H1 (cell line): ENCODE measurements at regions not wholly inside any gene's neighbourhood (a gene's known extent, or its start where the extent isn't known, plus 50 kb on each side); places are given as distances from the start of the nearest gene placed in this dataset.

Experiments used
- CTCF ChIA-PET: fragments of 300-600 bp; sonication (Branson Sonifier 250); formaldehyde crosslinking; loops from one replicate; lab custom pipeline; 2021; ENCODE audit not compliant: partially characterized antibody; lab: Charles Lee
- POLR2A ChIA-PET: fragments of 300-600 bp; sonication (Branson Sonifier 250); formaldehyde crosslinking; loops from one replicate; lab custom pipeline; 2021; ENCODE audit warnings: inconsistent platforms; ENCODE audit not compliant: partially characterized antibody; lab: Charles Lee
- DNase-seq, 2 experiments: peaks; one replicate each; pipeline versions ENCODE4 v3.0.0 to v3.0.0-alpha.2; 2010 to 2022; ENCODE audit warnings: low spot score in 2 of 2, low read depth in 1 of 2, mixed read lengths in 1 of 2
- FAIRE-seq: peaks from 2 replicates; lab custom pipeline; 2011; peaks lifted over from hg19 to GRCh38; lab: Jason Lieb, UNC
- H2AFZ ChIP-seq: 2 replicates; pipeline ENCODE4 v1.8.1; 2012; ENCODE audit warnings: low read length, inconsistent platforms
- H2AK5ac ChIP-seq: 2 replicates; pipeline ENCODE4 v1.6.1; 2013; ENCODE audit warnings: low read depth, low read length
- H2BK120ac ChIP-seq: replicated peaks from 2 replicates; pipeline ENCODE3; 2013; ENCODE audit warnings: low read depth, low read length, inconsistent platforms
- H2BK12ac ChIP-seq: 2 replicates; pipeline ENCODE4 v1.6.1; 2013; ENCODE audit warnings: low read depth, low read length
- H2BK15ac ChIP-seq: 2 replicates; pipeline ENCODE4 v1.6.1; 2013; ENCODE audit warnings: low read length
- H2BK20ac ChIP-seq: 2 replicates; pipeline ENCODE4 v1.6.1; 2013; ENCODE audit warnings: low read length
- H2BK5ac ChIP-seq: 2 replicates; pipeline ENCODE4 v1.6.1; 2013; ENCODE audit warnings: low read depth, low read length
- H3K14ac ChIP-seq: 2 replicates; pipeline ENCODE4 v1.6.1; 2013; ENCODE audit warnings: inconsistent platforms; ENCODE audit not compliant: insufficient read length
- H3K18ac ChIP-seq: 2 replicates; pipeline ENCODE4 v1.6.1; 2013; ENCODE audit warnings: low read length; ENCODE audit errors: extremely low read depth
- H3K23ac ChIP-seq: 2 replicates; pipeline ENCODE4 v1.6.1; 2013; ENCODE audit warnings: inconsistent platforms; ENCODE audit not compliant: insufficient read length
- H3K23me2 ChIP-seq: 2 replicates; pipeline ENCODE4 v1.6.1; 2013; ENCODE audit warnings: low read depth, low read length
- H3K27ac ChIP-seq: 2 replicates; pipeline ENCODE4 v1.6.1; 2011; ENCODE audit warnings: low read depth, low read length, inconsistent platforms
- H3K27me3 ChIP-seq, 4 experiments: replicated peaks in 1 of 4; 1 replicate in 1 of 4; 2 replicates in 3 of 4; pipeline versions ENCODE4 v1.6.1 to v1.8.1; 2011 to 2013; ENCODE audit warnings: low read length in 3 of 4, mild to moderate bottlenecking in 3 of 4, inconsistent platforms in 2 of 4, mixed read lengths in 2 of 4, moderate library complexity in 1 of 4; ENCODE audit not compliant: control insufficient read depth in 3 of 4, insufficient read depth in 3 of 4; ENCODE audit errors: extremely low read depth in 1 of 4
- H3K36me3 ChIP-seq, 4 experiments: 2 replicates each; pipeline versions ENCODE4 v1.6.1 to v1.8.1; 2011 to 2013; ENCODE audit warnings: mild to moderate bottlenecking in 4 of 4, low read length in 3 of 4, moderate library complexity in 2 of 4, control low read depth in 1 of 4, inconsistent platforms in 1 of 4; ENCODE audit not compliant: insufficient read depth in 4 of 4, control insufficient read depth in 2 of 4
- H3K4ac ChIP-seq: replicated peaks from 2 replicates; pipeline ENCODE3; 2013; ENCODE audit warnings: low read length, low read depth, mixed read lengths, inconsistent platforms; ENCODE audit not compliant: insufficient read length
- H3K4me1 ChIP-seq, 4 experiments: replicated peaks in 1 of 4; 1 replicate in 1 of 4; 2 replicates in 3 of 4; pipeline versions ENCODE4 v1.6.1 to v1.8.1; 2011 to 2013; ENCODE audit warnings: low read length in 3 of 4, inconsistent platforms in 2 of 4, mixed read lengths in 1 of 4; ENCODE audit not compliant: insufficient read depth in 4 of 4, control insufficient read depth in 3 of 4
- H3K4me2 ChIP-seq, 2 experiments: 2 replicates each; pipeline versions ENCODE4 v1.6.1 to v1.8.1; 2011 to 2013; ENCODE audit warnings: low read depth in 2 of 2, low read length in 2 of 2, control low read depth in 1 of 2, inconsistent platforms in 1 of 2, mild to moderate bottlenecking in 1 of 2; ENCODE audit not compliant: insufficient read depth in 1 of 2
- H3K4me3 ChIP-seq, 4 experiments: fragments of 200-600, 300-600 bp in 1 of 4; sonication (generic), shearing (Covaris generic), sonication (Bioruptor Twin) in 1 of 4; 2 replicates each; pipeline versions ENCODE4 v1.5.1 to v1.8.1; 2011 to 2016; ENCODE audit warnings: low read length in 4 of 4, low read depth in 3 of 4, control low read depth in 2 of 4, inconsistent platforms in 2 of 4, mild to moderate bottlenecking in 2 of 4, mixed read lengths in 1 of 4, moderate library complexity in 1 of 4; ENCODE audit not compliant: insufficient read depth in 2 of 4; ENCODE audit errors: extremely low read depth in 1 of 4
- H3K56ac ChIP-seq: replicated peaks from 2 replicates; pipeline ENCODE3; 2013; ENCODE audit warnings: low read depth, mild to moderate bottlenecking, mixed read lengths, low read length, inconsistent platforms; ENCODE audit not compliant: insufficient read length
- H3K79me1 ChIP-seq: 2 replicates; pipeline ENCODE4 v1.6.1; 2013; ENCODE audit warnings: low read depth, low read length, control low read depth
- H3K79me2 ChIP-seq, 2 experiments: 2 replicates each; pipeline versions ENCODE4 v1.6.1 to v1.8.1; 2012 to 2013; ENCODE audit warnings: low read length in 2 of 2, mild to moderate bottlenecking in 2 of 2, inconsistent platforms in 1 of 2; ENCODE audit not compliant: insufficient read depth in 2 of 2, control insufficient read depth in 1 of 2
- H3K9ac ChIP-seq, 4 experiments: replicated peaks in 1 of 4; 1 replicate in 1 of 4; 2 replicates in 3 of 4; pipeline versions ENCODE4 v1.6.1 to v1.8.1; 2011 to 2013; ENCODE audit warnings: low read depth in 3 of 4, low read length in 3 of 4, control low read depth in 2 of 4, mild to moderate bottlenecking in 2 of 4, moderate library complexity in 2 of 4, inconsistent platforms in 1 of 4; ENCODE audit errors: extremely low read depth in 1 of 4
- H3K9me3 ChIP-seq, 2 experiments: 2 replicates each; pipeline versions ENCODE4 v1.6.1 to v1.8.1; 2012 to 2013; ENCODE audit warnings: mild to moderate bottlenecking in 2 of 2, moderate library complexity in 2 of 2, control low read depth in 1 of 2, inconsistent platforms in 1 of 2, low read depth in 1 of 2, low read length in 1 of 2, mixed read lengths in 1 of 2; ENCODE audit not compliant: insufficient read depth in 2 of 2
- H4K20me1 ChIP-seq, 2 experiments: replicated peaks in 1 of 2; 2 replicates each; pipeline versions ENCODE3 to v1.8.1; 2011 to 2013; ENCODE audit warnings: inconsistent platforms in 2 of 2, low read length in 2 of 2, mild to moderate bottlenecking in 1 of 2; ENCODE audit not compliant: insufficient read depth in 2 of 2, control insufficient read depth in 1 of 2
- H4K5ac ChIP-seq: 2 replicates; pipeline ENCODE4 v1.6.1; 2013; ENCODE audit warnings: low read length, low read depth, mixed read lengths, inconsistent platforms; ENCODE audit not compliant: insufficient read length
- H4K8ac ChIP-seq: 2 replicates; pipeline ENCODE4 v1.8.0; 2013; ENCODE audit warnings: mild to moderate bottlenecking, moderate library complexity, low read length, inconsistent platforms; ENCODE audit not compliant: insufficient read depth; ENCODE audit errors: extremely low read depth
- H4K91ac ChIP-seq: replicated peaks from 2 replicates; pipeline ENCODE3; 2013; ENCODE audit warnings: low read length, mixed read lengths, inconsistent platforms; ENCODE audit not compliant: insufficient read length
- BCL11A ChIP-seq, 2 experiments: IDR thresholded peaks; one replicate each; pipeline ENCODE4 v1.6.1; 2011; ENCODE audit warnings: low read depth in 2 of 2, low read length in 2 of 2, mild to moderate bottlenecking in 2 of 2
- CTCF ChIP-seq, 3 experiments: IDR thresholded peaks; 1 replicate in 2 of 3; 2 replicates in 1 of 3; pipeline versions ENCODE4 v1.5.1 to v1.6.1; 2011; ENCODE audit warnings: low read length in 3 of 3, mild to moderate bottlenecking in 3 of 3, inconsistent platforms in 2 of 3, low read depth in 1 of 3, moderate library complexity in 1 of 3; ENCODE audit not compliant: insufficient read depth in 1 of 3; ENCODE audit errors: control extremely low read depth in 1 of 3
- RAD21 ChIP-seq, 2 experiments: IDR thresholded peaks in 1 of 2; conservative IDR thresholded peaks in 1 of 2; 2 replicates each; pipeline ENCODE4 v1.6.1; 2011; ENCODE audit warnings: low read depth in 2 of 2, low read length in 2 of 2, improper control_type of control experiment in 1 of 2, inconsistent platforms in 1 of 2, mild to moderate bottlenecking in 1 of 2, moderate library complexity in 1 of 2
- WGBS, 2 experiments: shearing (Covaris generic) in 1 of 2; methylation state at CpG; one replicate each; pipeline versions ENCODE4 v1.1.6 to v1.1.7; 2013 to 2015; ENCODE audit warnings: low lambda C conversion rate in 2 of 2, mixed read lengths in 2 of 2, inconsistent platforms in 1 of 2, low coverage in 1 of 2, missing lambda C conversion rate in 1 of 2; ENCODE audit not compliant: insufficient replicate concordance in 2 of 2, insufficient coverage in 1 of 2, insufficient read length in 1 of 2; ENCODE audit errors: extremely low coverage in 1 of 2, missing lambda C conversion rate in 1 of 2; 5-methylcytosine and 5-hydroxymethylcytosine counted together

GRCh38 chr5:135255461-135256178 is 143.4 kb downstream of the MACROH2A1 start:
- Histone ChIP-seq H4K8ac (no peak overlapping the region), H3K27ac (no peak overlapping the region), H2AK5ac (no peak overlapping the region), H3K27me3 (no peaks in the 10 kb centered on the region), H3K79me1 (no peaks in the 10 kb centered on the region), H2BK5ac (no peak overlapping the region), H3K36me3 (no peaks in the 10 kb centered on the region), H3K56ac (no peak overlapping the region), H4K91ac (no peak overlapping the region), H3K4me2 (no peak overlapping the region), H3K4ac (no peak overlapping the region), H3K23ac (no peak overlapping the region), H3K4me3 (no peak overlapping the region), H3K18ac (no peak overlapping the region), H3K9me3 (no peaks in the 10 kb centered on the region), H3K23me2 (no peaks in the 10 kb centered on the region), H2BK15ac (no peak overlapping the region), H4K20me1 (no peaks in the 10 kb centered on the region), H3K4me1 (no peaks in the 10 kb centered on the region), H3K9ac (no peak overlapping the region; a peak in 1 of 7 replicates), H3K14ac (no peak overlapping the region), H2AFZ (no peak overlapping the region), H2BK120ac (no peak overlapping the region), H2BK20ac (no peak overlapping the region), H2BK12ac (no peak overlapping the region), H4K5ac (no peak overlapping the region), H3K79me2 (no peaks in the 10 kb centered on the region)
- CTCF ChIA-PET, result interaction anchor here (1.3 to 2.9 kb wide), 2 partner anchors 9 kb away, joined by 3 to 10 read pairs; no protein-coding TSS in a partner anchor
- DNase-seq, result peak in 1 of 2 experiments; percentile 29
- TF ChIP-seq BCL11A (IDR thresholded peaks at IDR 0.05; ENCODE audit: low read depth in 2 of 2, low read length in 2 of 2), result no peak
- peak in 1 of 3 experiments; percentile 12; a peak in 1 of 4 replicates for TF ChIP-seq CTCF (IDR thresholded peaks at IDR 0.05; ENCODE audit: control extremely low read depth in 1 of 3, insufficient read depth in 1 of 3, low read depth in 1 of 3, low read length in 3 of 3)
- TF ChIP-seq RAD21 (IDR thresholded peaks at IDR 0.05 in 1 of 2, conservative IDR thresholded peaks at IDR 0.05 in 1 of 2; ENCODE audit: low read depth in 2 of 2, low read length in 2 of 2), result peak; percentile 37 to 53
- FAIRE-seq, result no peak
- 97% methylated on average over 4 of the region's 4 CpGs; no CpG with 5 or more reads in 1 of the 2 experiments for WGBS, 2 experiments
- POLR2A ChIA-PET, result interaction anchor here (1.6 kb wide), 1 partner anchor 13 kb away, joined by 3 read pairs; no protein-coding TSS in a partner anchor
